ENCODE measurements at regions not wholly inside any gene's neighbourhood (a gene's known extent, or its start where the extent isn't known, plus 50 kb on each side); places are given as distances from the start of the nearest gene placed in this dataset.
"Not testable (repeated sequence)": the region's sequence is repeated elsewhere in the genome, so short reads cannot be mapped to it uniquely, and the experiment has no call there.

- H3K4me1 Mint-ChIP-seq: no peaks in the 10 kb centered on the region; the same call in 1 of the 2 replicates
- ATAC-seq (peak; percentile 59), DNase-seq (ENCODE audit: low spot score) (no peak)
- H3K4me3 Mint-ChIP-seq: no peak overlapping the region
- ChIA-PET POLR2A (no interaction called here), CTCF (no interaction called here)
- H3K36me3 Mint-ChIP-seq: no peaks in the 10 kb centered on the region
- H3K27me3 Mint-ChIP-seq (ENCODE audit: low read depth): no peaks in the 10 kb centered on the region
- peaks cover 5% of the 10 kb centered on the region for H3K9me3 Mint-ChIP-seq
- H3K27ac Mint-ChIP-seq: no peak overlapping the region
- TF ChIP-seq ZNF423 (CRISPR knock-in tag; IDR thresholded peaks at IDR 0.05) (no peak), ZBTB21 (CRISPR knock-in tag; IDR thresholded peaks at IDR 0.05; ENCODE audit: borderline replicate concordance) (no peak), ZNF425 (CRISPR knock-in tag; conservative IDR thresholded peaks at IDR 0.05) (no peak), FOXP1 (CRISPR knock-in tag; IDR thresholded peaks at IDR 0.05; ENCODE audit: borderline replicate concordance) (no peak), USF1 (CRISPR knock-in tag; IDR thresholded peaks at IDR 0.05) (peak; percentile 68), ATF6 (CRISPR knock-in tag; IDR thresholded peaks at IDR 0.05) (no peak)
- TF ChIP-seq, protein P1, sequence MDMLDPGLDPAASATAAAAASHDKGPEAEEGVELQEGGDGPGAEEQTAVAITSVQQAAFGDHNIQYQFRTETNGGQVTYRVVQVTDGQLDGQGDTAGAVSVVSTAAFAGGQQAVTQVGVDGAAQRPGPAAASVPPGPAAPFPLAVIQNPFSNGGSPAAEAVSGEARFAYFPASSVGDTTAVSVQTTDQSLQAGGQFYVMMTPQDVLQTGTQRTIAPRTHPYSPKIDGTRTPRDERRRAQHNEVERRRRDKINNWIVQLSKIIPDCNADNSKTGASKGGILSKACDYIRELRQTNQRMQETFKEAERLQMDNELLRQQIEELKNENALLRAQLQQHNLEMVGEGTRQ (CRISPR knock-in tag; IDR thresholded peaks at IDR 0.05): peak; percentile 82
Observed at GRCh38 chr1:113303267-113303666, 87.0 kb upstream of the MAGI3 start.

DNA sequence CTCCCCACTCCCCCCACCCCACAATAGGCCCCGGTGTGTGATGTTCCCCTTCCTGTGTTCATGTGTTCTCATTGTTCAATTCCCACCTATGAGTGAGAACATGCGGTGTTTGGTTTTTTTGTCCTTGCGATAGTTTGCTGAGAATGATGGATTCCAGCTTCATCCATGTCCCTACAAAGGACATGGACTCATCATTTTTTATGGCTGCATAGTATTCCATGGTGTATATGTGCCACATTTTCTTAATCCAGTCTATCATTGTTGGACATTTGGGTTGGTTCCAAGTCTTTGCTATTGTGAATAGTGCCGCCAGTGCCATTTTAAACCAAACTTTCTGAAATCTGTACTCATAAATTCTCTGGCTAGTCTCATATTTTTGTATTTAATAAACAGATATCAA, 85.3 kb upstream of the MAGI3 start:
- POLR2A ChIA-PET; ATAC-seq; H3K4me1 Mint-ChIP-seq; H3K36me3 Mint-ChIP-seq; H3K27me3 Mint-ChIP-seq (ENCODE audit: low read depth); H3K9me3 Mint-ChIP-seq; DNase-seq (ENCODE audit: low spot score); CTCF ChIA-PET; H3K27ac Mint-ChIP-seq; H3K4me3 Mint-ChIP-seq: not testable (repeated sequence)

GRCh38 chr1:113307771-113308445, 82.4 kb upstream of the MAGI3 start:
- Mint-ChIP-seq H3K9me3 (peaks cover 13% of the 10 kb centered on the region), H3K4me3 (no peak overlapping the region), H3K27ac (no peak overlapping the region), H3K27me3 (ENCODE audit: low read depth) (no peaks in the 10 kb centered on the region), H3K36me3 (no peaks in the 10 kb centered on the region), H3K4me1 (no peaks in the 10 kb centered on the region)
- no peak for DNase-seq (ENCODE audit: low spot score)
- CTCF ChIA-PET: no interaction called here
- no peak for ATAC-seq
- POLR2A ChIA-PET: no interaction called here
- TF ChIP-seq ZNF232 (CRISPR knock-in tag; IDR thresholded peaks at IDR 0.05): no peak
- TF ChIP-seq EMX1 (CRISPR knock-in tag; IDR thresholded peaks at IDR 0.05): no peak
- TF ChIP-seq ELF4 (CRISPR knock-in tag; IDR thresholded peaks at IDR 0.05; ENCODE audit: low read depth): no peak
- TF ChIP-seq E2F4 (CRISPR knock-in tag; IDR thresholded peaks at IDR 0.05; ENCODE audit: borderline replicate concordance, low read depth): no peak
- no peak for TF ChIP-seq ESRRA (CRISPR knock-in tag; IDR thresholded peaks at IDR 0.05; ENCODE audit: borderline replicate concordance)
- TF ChIP-seq OVOL2 (CRISPR knock-in tag; IDR thresholded peaks at IDR 0.05; ENCODE audit: borderline replicate concordance): no peak
- TF ChIP-seq, protein P2, sequence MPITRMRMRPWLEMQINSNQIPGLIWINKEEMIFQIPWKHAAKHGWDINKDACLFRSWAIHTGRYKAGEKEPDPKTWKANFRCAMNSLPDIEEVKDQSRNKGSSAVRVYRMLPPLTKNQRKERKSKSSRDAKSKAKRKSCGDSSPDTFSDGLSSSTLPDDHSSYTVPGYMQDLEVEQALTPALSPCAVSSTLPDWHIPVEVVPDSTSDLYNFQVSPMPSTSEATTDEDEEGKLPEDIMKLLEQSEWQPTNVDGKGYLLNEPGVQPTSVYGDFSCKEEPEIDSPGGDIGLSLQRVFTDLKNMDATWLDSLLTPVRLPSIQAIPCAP (CRISPR knock-in tag; IDR thresholded peaks at IDR 0.05): no peak
- TF ChIP-seq, protein P3, sequence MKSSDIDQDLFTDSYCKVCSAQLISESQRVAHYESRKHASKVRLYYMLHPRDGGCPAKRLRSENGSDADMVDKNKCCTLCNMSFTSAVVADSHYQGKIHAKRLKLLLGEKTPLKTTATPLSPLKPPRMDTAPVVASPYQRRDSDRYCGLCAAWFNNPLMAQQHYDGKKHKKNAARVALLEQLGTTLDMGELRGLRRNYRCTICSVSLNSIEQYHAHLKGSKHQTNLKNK (CRISPR knock-in tag; IDR thresholded peaks at IDR 0.05): no peak
- TF ChIP-seq, protein P4, sequence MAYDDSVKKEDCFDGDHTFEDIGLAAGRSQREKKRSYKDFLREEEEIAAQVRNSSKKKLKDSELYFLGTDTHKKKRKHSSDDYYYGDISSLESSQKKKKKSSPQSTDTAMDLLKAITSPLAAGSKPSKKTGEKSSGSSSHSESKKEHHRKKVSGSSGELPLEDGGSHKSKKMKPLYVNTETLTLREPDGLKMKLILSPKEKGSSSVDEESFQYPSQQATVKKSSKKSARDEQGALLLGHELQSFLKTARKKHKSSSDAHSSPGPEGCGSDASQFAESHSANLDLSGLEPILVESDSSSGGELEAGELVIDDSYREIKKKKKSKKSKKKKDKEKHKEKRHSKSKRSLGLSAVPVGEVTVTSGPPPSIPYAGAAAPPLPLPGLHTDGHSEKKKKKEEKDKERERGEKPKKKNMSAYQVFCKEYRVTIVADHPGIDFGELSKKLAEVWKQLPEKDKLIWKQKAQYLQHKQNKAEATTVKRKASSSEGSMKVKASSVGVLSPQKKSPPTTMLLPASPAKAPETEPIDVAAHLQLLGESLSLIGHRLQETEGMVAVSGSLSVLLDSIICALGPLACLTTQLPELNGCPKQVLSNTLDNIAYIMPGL (CRISPR knock-in tag; IDR thresholded peaks at IDR 0.05): no peak
- TF ChIP-seq PRRX2 (CRISPR knock-in tag; IDR thresholded peaks at IDR 0.05): no peak
- TF ChIP-seq AR (CRISPR knock-in tag; IDR thresholded peaks at IDR 0.05): no peak

Data from WTC11 (cell line).